ENCODE measurements at regions not wholly inside any gene's neighbourhood (a gene's known extent, or its start where the extent isn't known, plus 50 kb on each side); places are given as distances from the start of the nearest gene placed in this dataset.
"Not testable (repeated sequence)": the region's sequence is repeated elsewhere in the genome, so short reads cannot be mapped to it uniquely, and the experiment has no call there.

GRCh38 chr1:5623399-5623798 is 368.8 kb downstream of the NPHP4 start:
- ATAC-seq = no peak

GRCh38 chr1:5622412-5622811 is 369.8 kb downstream of the NPHP4 start:
- no peak for ATAC-seq

GRCh38 chr1:5621692-5622091 is 370.5 kb downstream of the NPHP4 start:
- no peak for ATAC-seq

DNA sequence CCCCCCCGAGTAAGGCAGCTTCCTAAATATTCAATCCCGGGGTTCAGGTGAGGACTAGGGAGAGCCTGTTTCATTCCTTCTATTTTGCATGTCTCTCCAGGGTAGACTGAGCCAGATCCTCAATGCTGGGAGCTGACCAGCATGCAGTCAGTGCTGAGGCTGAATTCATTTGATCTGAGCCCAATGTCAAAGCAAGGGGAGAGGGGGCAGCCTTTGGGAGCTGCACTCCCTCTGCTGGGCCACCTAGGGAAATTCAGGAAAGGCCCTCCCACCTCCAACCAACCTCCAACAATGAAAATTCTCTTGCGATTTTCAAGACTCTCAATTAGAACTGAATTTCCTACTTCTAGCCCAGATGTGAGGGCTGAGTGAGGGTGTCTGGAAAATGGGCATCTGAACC is 371.2 kb downstream of the NPHP4 start:
- ATAC-seq = peak; percentile 58

- ATAC-seq = no peak
Observed at GRCh38 chr1:5620418-5620817, 371.8 kb downstream of the NPHP4 start.

GRCh38 chr1:5619469-5619868 is 372.8 kb downstream of the NPHP4 start:
- no peak for ATAC-seq

- ATAC-seq = no peak
Observed at GRCh38 chr1:5617546-5617945, 374.7 kb downstream of the NPHP4 start.

- no peak for ATAC-seq
Observed at GRCh38 chr1:5617179-5617520, 375.1 kb downstream of the NPHP4 start.

DNA sequence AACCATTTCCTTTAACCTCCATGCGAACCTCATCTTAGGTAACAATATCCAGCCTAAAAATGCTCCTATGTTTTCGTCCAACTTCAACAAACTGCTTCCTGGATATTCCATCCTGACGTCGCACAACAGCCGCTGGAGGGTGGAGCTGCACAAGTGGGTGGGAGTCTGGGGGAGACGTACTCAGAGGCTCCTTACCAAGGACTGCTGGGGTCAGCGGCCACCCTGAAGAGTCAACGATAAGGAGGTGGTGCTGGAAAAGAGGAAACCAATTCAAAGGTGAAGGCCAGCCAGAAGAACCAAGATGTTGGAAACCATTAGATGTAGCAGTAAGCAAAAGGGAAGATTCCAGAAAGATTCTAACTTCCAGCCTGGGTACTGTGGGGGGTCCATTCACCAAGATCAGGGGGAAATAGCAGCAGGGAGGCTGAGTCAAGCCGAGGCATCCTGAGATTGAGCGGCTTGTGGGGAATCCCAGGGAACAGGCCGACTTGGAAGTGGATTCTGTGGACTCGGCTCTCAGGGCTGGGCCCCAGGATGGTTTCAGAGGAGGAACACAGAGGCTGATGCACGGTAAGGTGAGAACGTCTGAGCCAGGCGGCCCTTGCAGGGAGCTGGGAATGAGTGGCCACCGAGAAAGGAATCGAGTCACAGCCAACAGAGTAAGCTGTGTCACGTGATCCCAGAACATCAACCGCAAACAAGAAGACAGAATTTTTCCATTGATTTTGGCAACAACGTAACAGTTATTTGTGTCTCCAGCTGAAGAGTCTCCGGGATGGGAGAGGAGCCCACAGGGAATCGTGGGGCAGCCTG is 375.7 kb downstream of the NPHP4 start:
- no peak for ATAC-seq

- no peak for ATAC-seq
Observed at GRCh38 chr1:5615076-5615475, 377.1 kb downstream of the NPHP4 start.

DNA sequence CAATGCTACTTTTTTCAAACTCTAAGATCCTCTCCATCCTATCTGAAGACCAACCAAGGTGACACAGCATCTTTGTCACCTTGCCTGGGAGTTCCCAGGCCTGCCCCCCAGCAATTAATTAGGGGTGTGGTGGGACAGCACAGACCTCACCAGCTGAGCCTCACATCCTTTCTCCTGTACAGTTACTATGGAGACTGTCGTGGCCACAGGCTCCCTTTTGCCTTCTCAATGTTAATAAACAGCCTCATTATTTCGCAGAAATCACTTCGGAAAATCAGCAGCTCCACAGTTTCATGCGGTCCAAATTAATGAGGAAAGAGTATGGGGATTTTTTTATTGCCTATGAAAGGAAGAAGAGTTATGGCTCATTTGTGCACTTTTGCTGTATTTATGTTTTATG is 378.3 kb downstream of the NPHP4 start:
- no peak for ATAC-seq

DNA sequence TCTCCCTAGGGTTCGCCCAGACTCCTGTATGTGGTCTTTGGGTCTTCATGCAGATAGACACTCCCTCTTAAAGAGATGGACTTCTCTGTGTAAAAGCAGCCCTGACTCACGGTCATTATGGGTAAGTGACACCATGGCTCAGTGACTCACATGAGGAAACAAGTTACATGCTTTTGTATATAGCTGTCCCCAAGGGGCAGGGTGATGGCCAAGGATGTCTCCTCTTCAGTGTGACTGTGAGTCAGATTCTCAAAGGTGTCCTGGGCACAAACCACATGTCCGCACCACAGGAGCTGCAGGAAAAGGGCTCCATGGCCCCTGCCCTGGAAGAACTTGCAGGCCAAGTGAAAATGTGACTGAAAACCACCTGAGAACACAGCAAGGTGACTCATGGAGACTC is 380.4 kb downstream of the NPHP4 start:
- ATAC-seq = peak; percentile 97

- peak; percentile 53 for ATAC-seq
Observed at GRCh38 chr1:5611431-5611830, 380.8 kb downstream of the NPHP4 start.

GRCh38 chr1:5610432-5610831 is 381.8 kb downstream of the NPHP4 start:
- ATAC-seq = no peak

- no peak for ATAC-seq
Observed at GRCh38 chr1:5603353-5604104, 388.7 kb downstream of the NPHP4 start.

DNA sequence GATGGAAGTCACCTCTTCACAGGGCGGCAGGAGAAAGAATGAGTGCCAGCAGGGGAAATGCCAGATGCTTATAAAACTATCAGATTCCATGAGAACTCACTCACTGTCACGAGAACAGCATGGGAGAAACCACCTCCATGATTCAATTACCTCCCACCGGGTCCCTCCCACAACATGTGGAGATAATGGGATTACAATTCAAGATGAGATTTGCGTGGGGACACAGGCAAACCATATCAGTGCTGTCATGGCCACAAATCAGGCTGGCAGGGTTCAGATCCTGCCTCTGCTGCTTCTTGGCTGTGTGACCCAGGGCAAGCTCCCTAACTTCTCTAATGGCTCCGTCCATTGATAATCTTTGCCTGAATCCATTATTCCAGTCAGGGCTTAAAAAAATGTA is 389.5 kb downstream of the NPHP4 start:
- not testable (repeated sequence) for ATAC-seq

- no peak for ATAC-seq
Observed at GRCh38 chr1:5601516-5601915, 390.7 kb downstream of the NPHP4 start.

DNA sequence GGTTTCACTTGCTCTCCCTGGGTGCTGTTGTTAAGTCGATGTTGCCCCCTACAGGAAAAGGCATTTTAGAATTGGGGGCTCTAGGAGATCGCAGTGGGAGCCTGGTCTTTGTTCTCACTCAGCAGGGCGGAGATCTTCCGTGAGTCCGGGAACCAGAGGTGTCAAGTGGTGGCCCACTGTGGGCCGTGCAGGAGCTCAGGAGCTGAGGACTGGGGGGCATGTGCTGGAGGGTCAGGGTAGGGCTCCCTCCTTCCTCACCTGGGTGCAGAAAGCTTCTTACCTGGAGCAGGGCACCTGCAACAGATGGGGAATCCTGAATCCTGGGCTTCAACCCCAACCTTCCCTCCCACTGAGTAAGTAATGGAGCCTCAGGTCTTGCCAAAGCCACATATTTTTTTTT is 392.7 kb downstream of the NPHP4 start:
- ATAC-seq = no peak

- ATAC-seq = no peak
Observed at GRCh38 chr1:5598824-5599395, 393.3 kb downstream of the NPHP4 start.

- ATAC-seq = peak; percentile 37
Observed at GRCh38 chr1:5597991-5598823, 394.0 kb downstream of the NPHP4 start.

- ATAC-seq = peak; percentile 56
Observed at GRCh38 chr1:5597171-5597850, 394.9 kb downstream of the NPHP4 start.

DNA sequence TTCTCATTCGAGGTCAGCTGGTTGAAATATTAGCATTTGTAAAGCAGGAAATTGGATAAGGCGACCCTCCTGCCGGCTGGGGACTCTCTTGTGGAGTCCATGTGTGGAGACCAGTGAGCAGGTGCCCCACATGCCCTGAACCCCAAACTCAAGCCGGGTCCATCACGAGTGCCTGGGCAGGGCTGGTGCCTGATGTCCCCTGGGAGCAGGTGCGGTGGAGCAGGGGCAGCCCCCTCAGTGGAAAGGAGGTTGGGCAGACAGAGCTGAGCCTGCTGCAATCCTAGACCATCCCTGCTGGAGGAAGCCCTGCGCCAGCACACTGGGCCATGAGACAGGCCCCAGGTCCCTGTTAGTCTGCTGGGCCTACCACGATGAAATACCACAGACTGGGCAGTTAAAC is 395.6 kb downstream of the NPHP4 start:
- ATAC-seq = no peak

Data from esophagus mucosa (tissue), 1 donor.